GM19455 (cell line): ENCODE measurements at regions not wholly inside any gene's neighbourhood (a gene's known extent, or its start where the extent isn't known, plus 50 kb on each side); places are given as distances from the start of the nearest gene placed in this dataset.

Experiments used
- ATAC-seq: cut with Tn5 transposase; IDR thresholded peaks from one replicate; pipeline ENCODE4 v1.9.1; 2021; ENCODE audit not compliant: unreplicated experiment

GRCh38 chr2:237264480-237265219 is 149.3 kb downstream of the COL6A3 start:
- no peak for ATAC-seq

- ATAC-seq: no peak
Measured at GRCh38 chr2:237268004-237268708, 145.8 kb downstream of the COL6A3 start.

DNA sequence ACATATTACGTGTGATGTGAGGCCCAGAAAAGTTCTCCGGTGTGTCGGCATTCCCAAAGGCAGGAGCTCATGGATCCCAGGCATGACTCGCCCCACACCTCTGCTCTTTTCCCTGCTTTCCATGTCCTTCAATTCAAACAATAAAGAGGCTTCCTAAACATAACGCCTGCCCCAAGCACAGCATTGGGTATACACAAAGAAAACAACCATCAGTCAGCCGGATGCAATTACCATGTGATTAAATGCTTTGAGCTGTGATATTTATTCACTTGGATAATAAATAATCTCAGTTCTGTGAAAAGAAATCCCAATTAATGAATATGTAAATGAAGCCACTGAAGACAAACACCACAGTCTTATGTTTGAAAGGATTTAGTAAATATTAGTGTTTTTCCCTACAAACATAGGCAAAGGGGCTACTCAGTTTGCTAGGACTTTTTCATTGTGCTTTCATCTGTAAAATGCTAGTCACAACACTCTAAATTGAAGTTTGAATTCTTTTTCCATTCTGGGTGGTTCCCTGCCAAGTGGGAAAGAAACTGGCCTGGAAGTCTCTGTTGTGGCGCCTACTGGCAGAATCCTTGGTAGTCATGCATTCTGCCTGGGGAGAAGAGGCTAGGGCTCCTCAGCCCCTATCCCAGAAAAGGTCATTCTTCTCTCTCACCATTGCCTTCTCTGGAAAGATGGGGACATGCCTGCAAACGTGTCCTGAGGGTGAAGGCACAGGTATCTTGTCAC is 144.7 kb downstream of the COL6A3 start:
- no peak for ATAC-seq

- ATAC-seq: no peak
Measured at GRCh38 chr2:237270520-237270919, 143.4 kb downstream of the COL6A3 start.

GRCh38 chr2:237271698-237272652 is 142.0 kb downstream of the COL6A3 start:
- no peak for ATAC-seq
